Sigmoid colon (tissue), 6 donors: ENCODE measurements at regions not wholly inside any gene's neighbourhood (a gene's known extent, or its start where the extent isn't known, plus 50 kb on each side); places are given as distances from the start of the nearest gene placed in this dataset.

ENCODE experiments used
- DNase-seq: peaks from one replicate; pipeline ENCODE4 v3.0.0-alpha.2; 2019
- H3K27ac ChIP-seq, 4 donors: fragments of 200-600 bp; sonication (generic); one replicate each; pipeline ENCODE4 v1.5.1; 2016 to 2019; ENCODE audit warnings: mild to moderate bottlenecking in 1 of 4
- H3K27me3 ChIP-seq, 3 donors: fragments of 200-600 bp; sonication (generic); one replicate each; pipeline ENCODE4 v1.5.1; 2019; ENCODE audit warnings: mild to moderate bottlenecking in 1 of 3
- H3K36me3 ChIP-seq, 4 donors: fragments of 200-600 bp; sonication (generic); one replicate each; pipeline ENCODE4 v1.5.1; 2016 to 2019
- H3K4me1 ChIP-seq, 4 donors: fragments of 200-600 bp; sonication (generic); one replicate each; pipeline ENCODE4 v1.5.1; 2017 to 2019
- H3K4me3 ChIP-seq, 4 donors: fragments of 200-600 bp; sonication (generic); one replicate each; pipeline ENCODE4 v1.5.1; 2017 to 2019; ENCODE audit warnings: mild to moderate bottlenecking in 2 of 4, moderate library complexity in 1 of 4
- H3K9me3 ChIP-seq, 4 donors: fragments of 200-600 bp in 3 of 4; sonication (generic) in 3 of 4; one replicate each; pipeline versions ENCODE4 v1.5.1 to v1.6.1; 2013 to 2019
- EP300 ChIP-seq, 4 donors: sonication (generic); formaldehyde crosslinking; IDR thresholded peaks; one replicate each; pipeline ENCODE4 v1.6.1; 2017; ENCODE audit warnings: antibody characterized with exemption in 4 of 4
- POLR2A ChIP-seq, 2 donors: fragments of 450-650 bp; IDR thresholded peaks; one replicate each; pipeline ENCODE4 v1.6.1; 2016; ENCODE audit warnings: antibody characterized with exemption in 2 of 2, mild to moderate bottlenecking in 2 of 2, moderate library complexity in 2 of 2
- POLR2AphosphoS5 ChIP-seq, 4 donors: sonication (generic); formaldehyde crosslinking; IDR thresholded peaks; one replicate each; pipeline ENCODE4 v1.6.1; 2017; ENCODE audit warnings: antibody characterized with exemption in 4 of 4
- WGBS, 2 donors: extraction: QIAGEN DNeasy Blood & Tissue Kit; methylation state at CpG; one replicate each; pipeline ENCODE4 v1.1.7; 2013; 5-methylcytosine and 5-hydroxymethylcytosine counted together
- intact Hi-C: fragments of 100-400 bp; cut with DNase I; formaldehyde crosslinking; loops from one replicate; pipeline ENCODE4 v1.15.1; 2023
- TF ChIP-seq, protein P1 (sequence below), 4 experiments: fragments of 450-650 bp in 3 of 4; fragments of 200-600 bp in 1 of 4; IDR thresholded peaks; one replicate each; pipeline ENCODE4 v1.5.1; 2016 to 2019; ENCODE audit warnings: antibody characterized with exemption in 4 of 4, mild to moderate bottlenecking in 3 of 4, moderate library complexity in 2 of 4
- donor health status: healthy with polysubstance abuse.
- donor health status: healthy.

DNA sequence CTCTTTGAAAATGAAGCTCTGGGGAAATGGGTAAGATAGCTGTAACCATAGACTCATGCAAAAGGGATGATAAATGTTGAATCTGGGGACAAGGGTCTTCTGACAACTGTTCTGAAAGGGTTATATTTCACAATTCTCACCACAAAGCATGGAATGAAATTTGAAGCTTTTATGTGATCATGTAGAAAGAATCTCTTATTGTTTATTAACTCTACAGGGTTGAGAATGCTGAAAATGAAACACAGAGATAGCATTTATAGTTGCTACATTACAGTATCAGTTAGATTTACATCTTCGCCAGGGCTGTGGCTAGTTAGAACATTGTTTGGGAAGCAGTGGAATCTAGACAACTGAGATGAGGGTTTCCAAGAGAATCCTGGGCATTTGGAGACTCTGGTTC lies 97.4 kb upstream of the LHCGR start:
- Histone ChIP-seq H3K27ac (no peak overlapping the region), H3K4me3 (no peak overlapping the region), H3K36me3 (no peaks in the 10 kb centered on the region), H3K9me3 (no peaks in the 10 kb centered on the region), H3K4me1 (peaks cover 0 to 10% (median 0%) of the 10 kb centered on the region in 4 donors), H3K27me3 (no peaks in the 10 kb centered on the region)
- WGBS, 2 donors = 77 to 78% methylated on average over 1 of the region's 1 CpG
- no peak for TF ChIP-seq EP300 (IDR thresholded peaks at IDR 0.05)
- TF ChIP-seq POLR2A (IDR thresholded peaks at IDR 0.05) = no peak
- TF ChIP-seq, protein P1, sequence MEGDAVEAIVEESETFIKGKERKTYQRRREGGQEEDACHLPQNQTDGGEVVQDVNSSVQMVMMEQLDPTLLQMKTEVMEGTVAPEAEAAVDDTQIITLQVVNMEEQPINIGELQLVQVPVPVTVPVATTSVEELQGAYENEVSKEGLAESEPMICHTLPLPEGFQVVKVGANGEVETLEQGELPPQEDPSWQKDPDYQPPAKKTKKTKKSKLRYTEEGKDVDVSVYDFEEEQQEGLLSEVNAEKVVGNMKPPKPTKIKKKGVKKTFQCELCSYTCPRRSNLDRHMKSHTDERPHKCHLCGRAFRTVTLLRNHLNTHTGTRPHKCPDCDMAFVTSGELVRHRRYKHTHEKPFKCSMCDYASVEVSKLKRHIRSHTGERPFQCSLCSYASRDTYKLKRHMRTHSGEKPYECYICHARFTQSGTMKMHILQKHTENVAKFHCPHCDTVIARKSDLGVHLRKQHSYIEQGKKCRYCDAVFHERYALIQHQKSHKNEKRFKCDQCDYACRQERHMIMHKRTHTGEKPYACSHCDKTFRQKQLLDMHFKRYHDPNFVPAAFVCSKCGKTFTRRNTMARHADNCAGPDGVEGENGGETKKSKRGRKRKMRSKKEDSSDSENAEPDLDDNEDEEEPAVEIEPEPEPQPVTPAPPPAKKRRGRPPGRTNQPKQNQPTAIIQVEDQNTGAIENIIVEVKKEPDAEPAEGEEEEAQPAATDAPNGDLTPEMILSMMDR (IDR thresholded peaks at IDR 0.05) = no peak
- TF ChIP-seq POLR2AphosphoS5 (IDR thresholded peaks at IDR 0.05) = no peak
- no peak for DNase-seq
- intact Hi-C loops = no loop called here

DNA sequence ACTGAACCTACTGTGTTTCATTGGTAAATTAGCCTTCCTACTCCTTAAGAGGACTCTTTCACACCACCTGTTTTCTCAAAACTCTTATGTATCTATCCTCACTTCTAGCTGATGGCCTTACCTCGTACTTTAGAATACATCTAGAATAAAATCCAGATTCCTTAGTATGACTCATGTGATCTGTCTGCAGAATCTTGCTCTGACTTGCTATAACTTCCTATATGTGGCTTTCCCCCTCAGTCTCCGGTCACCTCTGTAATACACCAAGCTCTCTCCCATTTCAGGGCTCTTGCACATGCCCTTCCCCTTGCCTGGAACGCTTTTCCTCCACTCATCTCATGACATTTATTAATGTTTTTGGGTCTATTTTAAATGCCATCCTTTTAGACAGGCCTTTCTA lies 95.6 kb upstream of the LHCGR start:
- H3K4me3 ChIP-seq = no peak overlapping the region
- no peak for DNase-seq
- H3K9me3 ChIP-seq = no peaks in the 10 kb centered on the region
- H3K4me1 ChIP-seq = peaks cover 0 to 10% (median 0%) of the 10 kb centered on the region in 4 donors
- WGBS, 2 donors = 70 to 83% methylated on average over 3 of the region's 3 CpGs
- H3K27ac ChIP-seq = no peak overlapping the region
- intact Hi-C loops = no loop called here
- no peaks in the 10 kb centered on the region for H3K27me3 ChIP-seq
- no peak for TF ChIP-seq POLR2AphosphoS5 (IDR thresholded peaks at IDR 0.05)
- no peaks in the 10 kb centered on the region for H3K36me3 ChIP-seq

DNA sequence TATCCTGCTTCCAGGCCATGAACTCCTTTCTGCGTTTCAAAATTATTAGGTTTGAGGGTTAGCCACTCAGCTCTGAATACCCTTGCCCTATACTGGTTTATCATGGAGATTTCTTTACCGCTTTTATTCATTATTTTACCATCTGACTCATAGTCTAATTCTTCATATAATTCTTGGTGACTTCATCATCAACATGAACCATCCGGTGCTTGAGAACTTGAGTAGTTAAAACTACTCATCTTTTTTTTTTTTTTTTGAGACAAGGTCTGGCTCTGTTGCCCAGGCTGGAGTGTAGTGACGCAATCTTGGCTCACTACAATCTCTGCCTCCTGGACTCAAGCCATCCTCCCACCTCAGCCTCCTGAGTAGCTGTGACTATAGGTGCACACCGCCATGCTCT lies 94.2 kb upstream of the LHCGR start:
- no peaks in the 10 kb centered on the region for H3K36me3 ChIP-seq
- intact Hi-C loops = no loop called here
- H3K27me3 ChIP-seq = no peaks in the 10 kb centered on the region
- no peak overlapping the region for H3K27ac ChIP-seq
- 83 to 91% methylated on average over 5 of the region's 5 CpGs for WGBS, 2 donors
- TF ChIP-seq POLR2AphosphoS5 (IDR thresholded peaks at IDR 0.05) (no peak), POLR2A (IDR thresholded peaks at IDR 0.05) (no peak), EP300 (IDR thresholded peaks at IDR 0.05) (no peak)
- TF ChIP-seq, protein P1 (IDR thresholded peaks at IDR 0.05) = no peak
- H3K4me3 ChIP-seq = no peak overlapping the region
- DNase-seq = no peak
- H3K4me1 ChIP-seq = peaks cover 0 to 1% (median 0%) of the 10 kb centered on the region in 4 donors
- no peaks in the 10 kb centered on the region for H3K9me3 ChIP-seq

DNA sequence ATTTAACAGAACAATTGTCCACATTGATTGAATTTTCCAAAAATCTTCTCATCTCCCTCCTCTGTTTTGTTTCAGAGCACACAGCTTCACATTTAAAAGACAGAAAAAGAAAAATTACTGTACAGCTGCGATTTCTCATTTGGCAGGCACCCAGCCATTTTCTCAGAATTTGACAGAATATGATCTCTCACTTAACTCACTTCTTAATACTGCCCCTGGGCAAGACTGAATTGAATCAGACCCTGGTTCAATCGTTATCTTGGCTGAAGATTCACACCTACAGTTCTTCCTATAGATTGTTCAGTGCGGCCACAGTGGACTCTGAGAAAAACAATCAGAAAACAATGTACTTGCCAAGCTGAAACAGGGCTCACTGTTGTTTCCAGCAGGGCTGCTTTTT lies 90.2 kb upstream of the LHCGR start:
- intact Hi-C loops = no loop called here
- 64 to 78% methylated on average over 3 of the region's 3 CpGs for WGBS, 2 donors
- TF ChIP-seq, protein P1 (IDR thresholded peaks at IDR 0.05) = no peak
- TF ChIP-seq POLR2A (IDR thresholded peaks at IDR 0.05) (no peak), EP300 (IDR thresholded peaks at IDR 0.05) (no peak), POLR2AphosphoS5 (IDR thresholded peaks at IDR 0.05) (no peak)
- Histone ChIP-seq H3K9me3 (no peaks in the 10 kb centered on the region), H3K4me1 (no peaks in the 10 kb centered on the region), H3K4me3 (no peak overlapping the region), H3K27ac (no peak overlapping the region), H3K36me3 (no peaks in the 10 kb centered on the region), H3K27me3 (no peaks in the 10 kb centered on the region)
- DNase-seq = no peak

DNA sequence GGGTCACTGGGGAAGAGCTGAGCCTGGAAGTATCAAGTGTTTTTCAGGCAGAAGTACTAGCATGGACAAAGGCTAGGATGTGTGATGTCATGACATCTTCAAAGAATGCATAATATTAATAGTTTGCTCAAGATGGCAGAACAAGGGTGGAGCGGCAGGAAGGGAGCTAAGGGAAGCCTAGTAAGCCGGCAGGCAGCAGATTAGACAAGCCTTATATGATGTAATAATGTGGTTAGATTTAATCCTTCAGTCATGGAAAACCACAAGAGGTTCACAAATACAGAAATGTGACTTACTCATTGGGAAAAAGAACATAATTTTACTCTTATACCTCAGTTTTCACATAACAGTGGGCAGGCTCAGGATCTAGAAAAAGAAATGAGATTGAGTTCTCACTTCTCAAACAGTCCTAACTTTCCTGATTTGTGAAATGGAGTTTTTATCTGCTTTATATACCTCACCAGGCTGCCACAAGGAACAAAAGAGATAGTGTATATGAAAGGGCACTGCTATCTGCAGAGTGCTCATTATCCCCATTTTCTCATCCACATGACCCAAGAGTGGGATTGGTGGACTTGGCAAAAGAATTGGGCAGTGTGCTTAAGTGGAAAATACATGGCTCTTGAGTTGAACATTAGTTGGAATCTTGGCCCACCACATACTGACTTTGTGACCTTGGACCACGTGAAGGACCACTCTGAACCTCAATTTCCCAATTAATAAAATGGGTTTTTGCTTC lies 89.1 kb upstream of the LHCGR start:
- no peak for TF ChIP-seq POLR2A (IDR thresholded peaks at IDR 0.05)
- TF ChIP-seq, protein P1 (IDR thresholded peaks at IDR 0.05) = no peak
- TF ChIP-seq EP300 (IDR thresholded peaks at IDR 0.05) = no peak
- TF ChIP-seq POLR2AphosphoS5 (IDR thresholded peaks at IDR 0.05) = no peak
- no peak overlapping the region for H3K4me3 ChIP-seq
- H3K4me1 ChIP-seq = no peaks in the 10 kb centered on the region
- intact Hi-C loops = no loop called here
- DNase-seq = no peak
- H3K9me3 ChIP-seq = no peaks in the 10 kb centered on the region
- no peaks in the 10 kb centered on the region for H3K36me3 ChIP-seq
- WGBS, 2 donors = 51 to 64% methylated on average over 3 of the region's 3 CpGs
- H3K27me3 ChIP-seq = no peaks in the 10 kb centered on the region
- H3K27ac ChIP-seq = no peak overlapping the region
